ENCODE measurements at regions not wholly inside any gene's neighbourhood (a gene's known extent, or its start where the extent isn't known, plus 50 kb on each side); places are given as distances from the start of the nearest gene placed in this dataset.

DNA sequence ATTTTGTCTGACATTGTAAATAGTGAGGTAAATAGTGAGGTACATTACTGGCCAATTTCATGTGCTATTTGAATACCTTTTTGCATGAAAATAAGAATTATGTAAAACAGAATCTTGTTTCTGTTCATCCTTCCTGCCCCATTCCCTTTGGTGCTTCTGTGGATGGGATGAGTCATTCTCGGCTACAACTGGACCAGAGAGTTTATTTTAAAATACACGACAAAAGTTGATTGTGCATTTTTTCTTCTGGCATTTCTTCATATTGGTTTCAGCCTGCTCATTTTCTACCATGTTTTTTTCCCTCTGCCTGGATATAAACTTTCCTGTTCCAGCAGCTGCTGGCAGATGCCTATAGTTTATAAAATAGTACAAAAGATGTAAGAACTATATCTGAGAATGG, 107.5 kb downstream of the CYSLTR2 start:
- no peak for DNase-seq

DNA sequence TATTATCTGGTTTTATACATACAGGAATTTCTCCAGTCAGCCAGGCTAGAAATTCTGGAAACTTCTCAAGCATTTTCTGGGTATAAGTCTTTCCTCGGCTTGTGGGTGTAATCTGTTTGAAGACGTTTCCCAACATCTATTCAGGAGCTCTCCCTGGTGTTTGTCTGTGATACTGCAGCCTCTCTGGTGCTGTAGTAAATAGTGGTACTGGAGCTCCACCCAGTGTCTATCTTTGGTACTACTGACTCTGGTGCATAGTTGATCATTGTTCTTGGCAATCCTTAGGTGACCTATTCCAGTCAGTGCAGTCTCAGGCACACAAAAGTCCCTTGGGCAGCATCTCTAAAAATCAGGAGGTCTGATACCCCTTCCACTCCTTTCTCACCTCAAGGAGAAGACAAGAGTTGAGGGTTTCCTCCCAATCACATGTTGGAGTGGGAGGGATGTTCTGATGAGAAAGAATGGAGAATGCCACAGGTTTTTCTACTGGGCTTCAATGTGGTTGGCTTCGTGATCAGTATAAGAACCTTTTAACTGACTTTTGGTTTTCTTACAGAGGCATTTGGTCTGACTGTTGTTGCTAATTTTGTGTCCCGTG, 115.5 kb downstream of the CYSLTR2 start:
- DNase-seq: peak in 1 of 2 experiments; percentile 2

DNA sequence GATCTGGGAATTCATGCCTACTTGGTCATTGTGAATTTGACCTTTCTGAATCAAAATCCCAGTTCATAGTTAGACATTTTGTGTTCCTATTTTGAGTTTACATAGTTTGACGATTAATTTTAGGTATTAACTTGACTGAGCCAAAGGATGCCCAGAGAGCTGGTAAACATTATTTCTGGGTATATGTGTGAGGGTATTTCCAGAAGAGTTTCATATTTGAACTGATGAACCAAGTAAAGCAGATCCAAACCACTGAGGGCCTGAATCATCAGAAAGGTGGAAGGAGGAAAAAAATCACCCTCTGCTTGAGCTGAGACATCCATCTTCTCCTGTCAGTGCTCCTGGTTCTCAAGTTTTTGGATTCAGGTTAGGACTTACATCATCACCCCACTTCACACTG, 116.6 kb downstream of the CYSLTR2 start:
- no peak for DNase-seq

DNA sequence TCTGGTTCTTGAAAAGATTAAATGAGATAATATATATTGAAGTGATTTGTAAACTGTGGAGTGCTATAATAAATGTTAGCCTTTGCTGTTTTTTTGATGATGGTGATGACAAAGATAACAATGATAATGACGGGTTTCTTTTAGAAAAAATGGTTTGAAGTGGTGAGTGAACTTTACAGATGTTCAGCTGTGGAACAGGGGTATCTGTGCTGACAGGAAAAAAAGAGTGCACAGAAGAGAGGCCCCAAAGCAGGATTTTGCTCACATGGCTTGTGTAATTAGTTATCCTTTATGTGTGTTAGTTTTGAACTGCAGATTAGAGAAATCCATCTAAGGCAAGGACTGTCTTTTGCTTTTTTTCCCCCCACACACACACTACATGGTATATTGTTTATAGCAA, 119.2 kb downstream of the CYSLTR2 start:
- no peak for DNase-seq

DNA sequence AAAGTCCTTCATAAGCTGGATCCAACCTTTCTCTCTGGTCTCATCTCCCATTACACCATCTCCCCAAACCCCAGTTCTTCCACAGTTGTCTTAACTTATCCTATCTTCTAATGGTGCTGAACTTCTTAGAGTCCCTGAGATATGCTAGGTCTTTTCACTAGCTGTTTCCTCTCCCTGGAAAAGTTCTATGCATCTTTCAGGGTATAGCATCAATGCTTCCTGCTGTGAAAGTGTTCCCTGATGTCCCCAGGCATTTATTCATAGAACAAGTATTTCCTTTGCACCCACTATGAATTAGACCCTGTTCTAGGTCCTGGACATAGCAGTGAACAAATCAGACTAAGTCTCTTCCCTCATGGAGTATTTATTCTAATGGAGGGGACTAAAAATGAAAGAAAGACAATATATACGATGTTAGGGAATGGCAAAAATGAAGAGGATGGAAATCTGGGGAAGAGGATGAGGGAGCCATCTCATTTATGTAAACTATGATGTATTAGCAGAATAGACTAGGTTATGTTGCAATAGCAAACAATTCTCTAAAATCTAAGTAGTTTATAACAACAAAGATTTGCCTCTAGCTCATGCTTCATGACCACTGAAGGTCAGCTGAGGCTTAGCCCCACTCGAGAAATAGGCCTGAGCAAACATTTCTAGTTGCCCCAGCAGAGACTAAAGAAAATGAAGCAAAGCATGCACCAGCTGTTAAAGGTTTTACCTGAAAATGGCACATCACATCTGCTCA, 120.0 kb downstream of the CYSLTR2 start:
- DNase-seq: no peak

DNA sequence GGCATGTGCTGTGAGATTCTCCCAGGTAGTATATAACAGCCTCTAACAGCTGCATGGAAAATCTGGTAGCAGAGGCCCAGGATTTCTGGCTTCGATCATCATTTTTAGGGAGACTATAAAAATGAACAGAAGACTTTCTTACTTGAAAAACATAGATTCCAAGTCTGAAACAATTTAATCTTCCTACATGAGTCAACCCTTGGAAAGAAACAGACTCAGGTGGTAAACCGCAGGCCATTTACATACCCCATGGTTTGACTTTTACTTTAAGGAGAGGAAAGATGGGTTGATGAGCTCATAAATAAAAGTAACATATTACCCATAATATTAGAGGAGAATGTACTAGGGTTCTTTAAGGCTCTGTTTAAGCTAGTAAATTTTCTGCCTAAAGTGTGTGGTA, 121.6 kb downstream of the CYSLTR2 start:
- DNase-seq: no peak

DNA sequence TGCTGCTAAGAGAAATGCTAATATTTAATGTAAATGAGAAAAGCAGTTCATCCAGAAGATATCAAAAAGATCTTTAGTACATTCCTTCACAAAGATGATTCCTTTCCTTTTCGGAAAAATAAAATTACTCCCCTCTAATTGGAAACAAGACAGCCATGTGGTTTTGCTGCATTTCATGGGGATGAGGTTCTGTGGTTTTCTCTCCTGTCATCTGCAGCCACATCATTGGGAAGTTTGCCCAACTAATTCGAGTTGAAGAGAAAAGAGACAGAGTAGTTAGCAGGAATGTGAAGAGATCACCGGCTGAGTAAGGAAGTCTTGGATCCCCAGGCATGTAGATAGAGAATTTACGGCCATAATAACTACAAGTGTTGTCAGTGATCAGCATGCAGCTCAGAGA, 122.1 kb downstream of the CYSLTR2 start:
- DNase-seq: no peak

DNA sequence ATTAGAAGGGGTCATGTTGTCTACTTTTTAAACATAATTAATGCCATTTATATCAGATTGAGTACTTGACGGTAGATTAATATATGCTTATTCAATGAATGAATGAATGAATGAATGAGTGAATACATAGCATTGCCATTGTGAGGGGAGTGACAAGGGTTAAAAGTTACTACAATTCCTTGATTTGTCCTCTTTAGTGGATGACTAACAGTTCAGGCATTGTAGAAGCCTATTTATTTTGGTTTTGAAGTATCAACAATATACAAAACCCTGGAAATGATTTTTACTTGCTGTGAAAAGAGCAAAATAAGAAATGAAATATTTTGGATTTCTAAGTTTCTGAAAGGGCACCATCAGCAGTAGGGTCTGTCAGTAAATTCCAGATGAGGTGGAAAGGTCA, 122.7 kb downstream of the CYSLTR2 start:
- no peak for DNase-seq

DNA sequence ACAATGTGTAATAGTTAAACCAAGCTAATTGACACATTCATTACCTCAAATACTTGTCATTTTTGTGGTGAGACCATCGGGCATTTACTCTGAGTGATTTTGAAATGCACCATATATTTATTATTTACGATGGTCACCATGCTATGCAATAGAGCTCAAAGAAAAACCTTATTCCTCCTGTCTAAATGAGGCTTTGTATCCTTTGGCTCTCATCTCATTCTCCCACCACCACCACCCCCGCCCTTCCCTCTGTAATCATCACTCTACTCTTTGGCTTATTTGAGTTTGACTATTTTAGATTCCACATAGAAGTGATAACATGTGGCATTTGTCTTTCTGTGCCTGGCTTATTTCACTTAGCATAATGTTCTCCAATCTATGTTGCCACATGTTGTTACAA, 124.9 kb downstream of the CYSLTR2 start:
- no peak for DNase-seq

DNA sequence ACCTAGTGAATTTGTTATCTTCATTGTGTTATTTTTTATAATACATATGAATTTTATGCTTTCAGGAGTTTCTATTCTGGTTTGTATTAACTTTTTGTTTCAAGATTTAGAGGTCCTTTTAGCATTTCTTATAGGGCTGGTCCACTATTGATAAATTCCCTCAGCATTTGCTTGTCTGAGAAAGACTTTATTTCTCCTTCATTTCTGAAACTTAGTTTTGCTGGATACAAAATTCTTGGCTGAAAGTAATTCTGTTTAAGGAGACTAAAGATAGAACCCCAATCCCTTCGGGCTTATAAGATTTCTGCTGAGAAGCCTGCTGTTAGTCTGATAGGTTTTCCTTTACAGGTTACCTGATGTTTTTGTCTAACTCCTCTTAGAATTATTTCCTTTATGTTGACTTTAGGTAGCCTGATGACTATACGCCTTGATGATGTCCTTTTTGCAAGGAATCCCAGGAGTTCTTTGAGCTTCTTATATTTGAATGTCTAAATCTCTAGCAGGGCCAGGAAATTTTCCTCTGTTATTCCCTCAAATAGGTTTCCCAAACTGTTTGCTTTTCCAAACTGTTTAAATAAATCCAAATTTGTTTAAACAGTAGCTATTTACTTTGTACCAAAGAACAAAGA, 127.1 kb downstream of the CYSLTR2 start:
- DNase-seq: no peak

DNA sequence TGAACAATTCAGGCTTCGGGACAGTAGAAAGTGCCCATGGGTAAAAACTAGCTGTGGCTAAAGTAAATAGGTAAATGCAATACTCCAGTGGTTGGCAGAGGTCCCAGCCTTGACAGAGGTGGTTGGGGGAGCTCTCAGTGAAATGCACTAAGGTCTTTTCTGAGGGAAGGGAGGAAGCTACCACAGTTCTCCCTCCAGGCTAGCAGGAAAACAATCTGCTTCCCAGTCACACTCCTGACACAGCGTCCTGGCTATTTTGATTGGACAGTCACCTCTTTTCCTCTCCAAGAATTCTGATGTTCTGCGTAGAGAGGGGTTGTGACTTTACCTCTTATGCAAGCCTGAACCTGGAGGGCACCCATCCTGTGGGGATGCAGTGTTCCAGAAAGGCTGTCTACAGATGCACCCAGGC, 128.7 kb downstream of the CYSLTR2 start:
- DNase-seq: no peak

DNA sequence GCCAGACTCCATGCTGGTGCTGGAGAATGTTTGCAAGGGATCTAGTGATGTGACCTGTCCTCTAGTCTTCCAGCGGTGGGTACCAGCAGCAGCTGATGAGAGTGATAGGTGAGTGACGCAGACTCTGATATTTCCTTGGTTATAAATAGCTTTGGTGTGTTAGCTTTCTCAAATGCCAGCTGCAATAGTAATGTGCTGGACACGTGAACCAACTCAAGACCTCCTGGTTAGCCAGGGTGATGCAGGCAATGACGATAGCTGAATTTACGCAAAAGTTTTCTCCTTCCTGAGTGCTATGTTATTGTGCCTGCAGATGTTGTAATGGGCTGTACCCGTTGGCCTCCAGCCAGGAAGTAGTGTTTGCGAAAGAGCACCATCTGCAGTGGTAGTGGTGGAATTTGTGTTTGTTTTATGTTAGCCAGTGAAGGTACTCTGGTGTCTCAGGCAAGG, 129.5 kb downstream of the CYSLTR2 start:
- DNase-seq: no peak

DNA sequence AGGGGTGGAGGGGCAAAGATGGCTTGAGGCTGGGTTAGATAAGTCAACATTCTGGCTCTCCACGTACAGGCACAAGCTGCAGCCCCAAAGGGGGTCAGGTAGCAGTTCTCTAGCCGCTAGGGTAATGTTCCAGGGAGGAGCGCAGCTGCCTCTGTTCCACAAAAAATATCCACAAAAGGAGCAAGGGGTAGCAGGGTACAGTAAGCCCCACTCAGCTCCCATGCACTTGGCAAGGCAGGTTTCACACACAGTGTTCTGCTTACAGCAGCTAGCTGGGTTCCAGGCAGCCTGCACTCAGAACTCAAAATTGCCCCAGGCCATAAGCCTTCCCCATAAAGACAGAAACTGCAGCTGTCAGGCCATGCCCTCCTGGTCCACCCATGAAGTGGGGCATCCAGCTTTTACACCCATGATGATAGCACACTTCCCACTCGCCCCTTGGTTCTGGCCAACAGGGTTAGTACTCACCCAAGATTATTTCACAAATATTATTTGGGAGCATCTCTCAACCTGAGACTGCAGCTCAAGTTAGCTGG, 130.0 kb downstream of the CYSLTR2 start:
- no peak for DNase-seq

DNA sequence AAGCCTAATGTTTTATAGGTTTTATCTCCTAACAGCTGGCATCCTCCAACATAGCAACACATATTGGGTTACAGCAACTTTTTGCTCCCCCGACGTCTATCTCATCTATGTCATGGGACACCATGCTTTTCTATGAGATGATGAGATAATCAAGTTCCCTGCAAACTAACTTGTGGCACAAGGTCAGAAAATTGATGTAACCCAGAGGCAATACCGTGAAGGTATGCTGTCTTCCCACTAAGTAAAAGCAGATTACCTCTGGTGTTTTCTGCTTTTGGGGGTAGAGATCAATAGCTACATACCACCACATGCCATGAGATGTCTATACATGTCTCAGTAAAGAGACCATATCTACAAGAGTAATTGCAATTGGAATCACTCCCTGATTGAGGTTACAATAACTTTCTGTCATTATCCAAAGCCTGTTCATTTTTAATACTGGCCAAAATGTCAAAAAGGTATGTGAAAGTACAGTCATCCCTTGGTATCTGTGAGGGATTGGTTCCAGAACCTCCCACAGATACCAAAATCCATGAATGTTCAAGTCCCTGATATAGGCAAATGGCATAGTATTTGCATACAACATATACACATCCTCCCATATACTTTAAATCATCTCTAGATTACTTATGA, 131.3 kb downstream of the CYSLTR2 start:
- no peak for DNase-seq

DNA sequence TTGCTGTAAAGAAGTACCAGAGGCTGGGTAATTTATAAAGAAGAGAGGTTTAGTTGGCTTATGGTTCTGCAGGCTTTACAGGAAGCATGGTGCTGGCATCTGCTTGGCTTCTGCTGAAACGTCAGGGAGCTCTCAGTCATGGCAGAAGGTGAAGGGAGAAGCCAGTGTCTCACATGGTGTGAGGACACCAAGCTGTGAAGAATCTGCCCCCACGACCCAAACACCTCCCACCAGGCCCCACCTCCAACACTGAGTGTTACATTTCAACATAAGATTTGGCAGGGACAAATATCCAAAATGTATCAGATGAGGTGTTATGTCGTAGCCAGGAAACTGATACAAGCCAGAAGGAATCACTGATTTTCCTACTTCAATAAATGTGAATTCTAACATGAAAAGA, 136.5 kb downstream of the CYSLTR2 start:
- DNase-seq: no peak

DNA sequence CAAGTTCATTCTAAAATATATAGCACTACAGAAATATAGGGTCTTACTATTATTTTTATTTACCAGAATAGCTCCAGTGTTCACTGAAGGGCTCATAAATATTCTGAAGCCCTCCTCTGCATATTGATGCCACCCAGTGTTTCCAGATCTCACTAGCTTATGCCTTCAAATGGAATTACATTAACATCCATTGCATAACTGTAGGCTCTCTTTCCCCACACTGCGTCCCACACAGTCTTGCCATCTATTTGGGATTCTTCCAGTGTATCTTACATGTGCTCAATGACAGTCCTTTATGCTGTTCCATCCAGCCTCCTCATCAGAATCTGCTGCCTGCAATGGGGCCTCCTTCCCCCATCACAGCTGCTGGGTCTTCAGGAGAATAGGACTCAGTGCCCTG, 137.2 kb downstream of the CYSLTR2 start:
- no peak for DNase-seq

DNA sequence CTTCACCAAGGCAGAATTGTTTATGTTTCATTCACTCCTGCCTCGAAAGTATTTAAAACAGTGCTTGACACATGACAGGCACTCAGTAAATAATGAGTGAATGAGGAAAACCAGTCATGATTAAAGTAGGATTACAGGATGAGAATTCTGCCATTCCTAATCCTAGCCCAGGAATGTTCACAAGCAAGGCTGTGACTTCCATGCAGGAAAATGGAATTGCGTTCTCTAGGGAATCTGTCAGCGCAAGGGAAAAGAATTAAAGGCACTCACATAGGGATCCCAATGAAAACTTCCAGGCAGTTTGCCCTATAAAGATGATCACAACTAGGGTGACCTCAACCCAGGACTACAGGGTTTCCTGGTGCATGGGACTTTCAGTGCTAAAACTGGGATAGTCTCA, 143.4 kb downstream of the CYSLTR2 start:
- no peak for DNase-seq

DNA sequence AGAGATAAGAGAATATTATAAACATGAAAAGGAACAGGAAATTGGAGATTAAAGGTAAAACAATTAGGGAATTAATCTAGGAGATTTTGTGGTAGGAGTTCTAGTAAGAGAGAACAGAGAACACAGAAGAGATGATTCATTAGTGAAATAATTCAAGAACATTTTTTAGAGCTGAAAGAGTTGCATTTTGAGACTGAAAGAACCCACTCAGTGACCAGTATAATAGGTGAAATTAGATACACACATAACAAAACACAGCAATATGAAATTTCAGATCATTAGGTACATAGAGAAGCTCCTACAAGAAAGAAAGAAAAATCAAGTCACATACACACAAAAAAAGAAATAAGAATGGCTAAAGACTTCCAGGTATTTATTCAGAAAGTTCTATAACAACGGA, 144.0 kb downstream of the CYSLTR2 start:
- no peak for DNase-seq

DNA sequence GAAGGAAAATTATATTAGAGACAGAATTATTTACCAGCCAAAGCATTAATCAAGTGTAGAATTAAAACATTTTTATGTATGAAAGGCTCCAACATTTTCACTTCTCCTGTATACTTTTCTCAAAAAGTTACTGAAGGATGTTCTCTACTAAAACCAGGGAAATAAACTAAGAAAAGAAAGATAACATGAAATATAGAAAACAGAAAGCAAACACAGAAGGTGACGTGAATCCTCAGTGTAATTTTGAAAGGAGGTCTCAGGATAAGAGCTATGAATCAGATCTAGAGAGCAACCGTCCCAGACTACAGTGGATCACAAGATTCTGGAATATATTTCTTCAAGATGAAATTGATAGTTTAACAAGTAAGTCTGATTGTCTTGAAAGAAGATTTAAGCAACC, 144.5 kb downstream of the CYSLTR2 start:
- no peak for DNase-seq

DNA sequence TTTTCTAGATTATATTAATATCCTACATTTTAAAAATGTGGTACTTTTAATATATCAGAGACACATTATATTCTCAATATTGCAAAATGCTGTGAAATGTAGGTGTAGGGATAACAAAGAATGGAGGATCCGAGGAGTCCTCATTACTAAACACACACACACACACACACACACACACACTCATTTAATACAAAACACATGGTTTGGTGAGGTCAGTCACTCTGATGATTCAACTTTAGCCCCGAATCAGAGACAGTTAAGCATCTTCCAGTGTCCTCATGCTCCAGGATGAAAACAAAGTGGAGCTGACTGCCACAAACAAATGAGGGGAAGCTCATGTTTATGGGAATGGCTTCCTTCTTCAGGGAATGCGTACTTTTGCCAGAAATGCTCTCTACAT, 147.5 kb downstream of the CYSLTR2 start:
- DNase-seq: no peak

DNA sequence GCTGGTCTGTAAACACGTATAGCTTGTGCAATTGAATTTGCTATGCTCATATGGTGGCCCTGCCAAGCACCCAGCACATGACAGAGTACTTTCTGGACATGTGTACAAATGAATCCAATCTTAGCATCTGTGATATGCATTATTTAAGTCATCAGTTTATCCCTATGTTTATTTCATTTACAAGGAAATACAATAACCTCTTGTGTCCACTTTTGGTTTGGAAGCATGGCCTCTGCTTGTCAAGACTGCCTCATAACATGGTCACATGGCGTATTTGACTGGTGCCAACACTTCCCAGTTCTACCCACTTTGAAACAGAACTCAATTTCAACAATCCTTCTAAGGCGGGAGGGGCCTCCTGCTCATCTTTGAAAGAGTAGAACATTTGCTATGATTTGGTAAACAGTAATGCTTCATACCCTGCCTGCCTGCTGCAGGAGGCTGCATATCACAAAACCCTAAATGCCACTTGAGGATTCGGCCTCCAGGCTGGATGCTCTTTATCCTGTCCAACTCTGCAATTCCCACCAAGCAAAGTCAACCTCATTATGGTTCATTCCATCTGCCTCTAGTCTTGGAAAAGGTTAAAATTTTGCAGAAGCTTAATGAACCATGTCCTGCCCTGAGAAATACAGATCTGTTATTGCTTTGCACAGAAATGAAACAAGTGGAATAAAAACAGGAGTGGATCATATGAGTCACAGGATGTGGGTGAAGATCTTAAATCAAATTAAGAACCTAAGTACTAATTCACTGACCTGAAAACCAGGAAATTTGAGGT, 151.3 kb downstream of the CYSLTR2 start:
- DNase-seq: no peak

DNA sequence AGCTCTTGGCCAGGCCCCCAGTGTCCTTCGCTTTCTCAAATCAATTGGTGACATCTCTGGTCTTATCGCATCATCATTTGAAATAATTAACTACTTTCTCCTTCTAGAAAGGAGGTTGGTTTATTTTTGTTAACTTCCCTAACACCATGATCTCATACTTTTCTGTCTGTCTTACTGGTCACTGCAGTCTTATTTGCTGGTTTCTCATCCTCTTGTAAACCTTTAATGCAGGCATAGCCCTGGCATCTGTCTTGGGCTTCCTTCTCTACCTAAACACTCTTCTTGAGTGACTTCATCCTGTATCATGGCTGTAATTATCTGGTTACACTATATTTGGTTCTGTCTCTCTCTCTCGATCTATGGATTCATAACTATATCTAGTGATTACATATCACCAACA, 152.8 kb downstream of the CYSLTR2 start:
- no peak for DNase-seq

DNA sequence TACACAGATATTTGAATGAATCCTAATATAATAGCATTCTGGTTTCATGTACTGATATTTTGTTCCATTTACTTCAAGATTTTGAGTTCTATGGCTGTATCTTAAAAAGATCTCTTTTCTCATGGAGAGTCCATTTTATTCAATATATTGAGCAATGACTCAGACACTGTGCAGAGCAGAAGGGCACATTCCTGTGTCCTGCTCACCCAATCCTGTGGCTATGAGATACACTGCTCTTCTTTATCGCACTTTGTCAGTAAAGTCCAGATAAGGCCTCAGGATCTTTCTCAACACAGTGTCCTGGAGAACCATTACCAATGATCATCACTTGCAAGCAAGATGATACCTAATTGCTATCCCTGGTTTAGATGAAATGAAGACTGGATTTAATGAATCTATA, 155.0 kb downstream of the CYSLTR2 start:
- no peak for DNase-seq
